GM18505 (cell line): ENCODE measurements at regions not wholly inside any gene's neighbourhood (a gene's known extent, or its start where the extent isn't known, plus 50 kb on each side); places are given as distances from the start of the nearest gene placed in this dataset.

Experiments
- ATAC-seq: cut with Tn5 transposase; IDR thresholded peaks from one replicate; pipeline ENCODE4 v1.9.1; 2021; ENCODE audit not compliant: unreplicated experiment
- POLR2A ChIP-seq: IDR thresholded peaks from 4 replicates; pipeline ENCODE4 v1.6.1; 2011; ENCODE audit warnings: borderline replicate concordance; ENCODE audit not compliant: insufficient read depth, insufficient read length; ENCODE audit errors: extremely low read depth

DNA sequence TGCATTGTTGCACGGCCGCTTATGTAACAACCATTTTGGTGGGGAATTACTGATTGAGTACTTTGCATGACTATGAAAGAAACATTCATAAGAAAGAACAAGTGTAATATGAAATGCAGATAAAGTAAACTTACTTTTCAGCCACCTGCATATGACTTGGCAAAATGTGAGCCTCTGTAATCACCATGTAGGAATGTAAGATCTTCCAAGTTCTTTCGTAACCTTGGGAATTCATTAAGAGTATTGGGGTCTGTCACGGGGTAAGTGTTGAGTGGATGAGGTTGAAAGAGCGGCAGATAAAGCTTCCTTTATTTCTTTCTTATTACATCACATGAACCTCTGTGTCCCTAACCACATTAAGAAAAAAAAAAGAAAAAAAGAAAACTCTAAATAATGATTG, 348.5 kb upstream of the NR3C2 start:
- ATAC-seq: no peak
- no peak for TF ChIP-seq POLR2A

DNA sequence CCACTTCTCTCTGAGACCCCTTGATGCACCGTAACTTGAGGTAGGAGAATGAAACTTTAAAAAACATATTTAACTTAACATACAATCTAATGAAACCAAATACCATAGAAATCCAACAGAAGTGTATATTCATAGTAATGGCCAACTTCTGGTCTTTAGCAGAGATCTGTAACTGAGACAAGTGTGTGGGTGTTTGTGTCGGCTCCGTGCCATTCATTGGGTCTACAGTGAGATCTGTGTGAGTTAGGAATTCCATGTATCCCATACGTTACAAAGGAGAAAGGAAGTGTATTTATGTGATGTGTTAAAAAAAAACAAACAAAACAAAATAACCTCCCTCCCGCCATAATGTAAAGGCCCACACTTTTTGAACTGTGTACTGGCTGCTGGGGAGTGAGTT, 348.0 kb upstream of the NR3C2 start:
- no peak for TF ChIP-seq POLR2A
- ATAC-seq: no peak

DNA sequence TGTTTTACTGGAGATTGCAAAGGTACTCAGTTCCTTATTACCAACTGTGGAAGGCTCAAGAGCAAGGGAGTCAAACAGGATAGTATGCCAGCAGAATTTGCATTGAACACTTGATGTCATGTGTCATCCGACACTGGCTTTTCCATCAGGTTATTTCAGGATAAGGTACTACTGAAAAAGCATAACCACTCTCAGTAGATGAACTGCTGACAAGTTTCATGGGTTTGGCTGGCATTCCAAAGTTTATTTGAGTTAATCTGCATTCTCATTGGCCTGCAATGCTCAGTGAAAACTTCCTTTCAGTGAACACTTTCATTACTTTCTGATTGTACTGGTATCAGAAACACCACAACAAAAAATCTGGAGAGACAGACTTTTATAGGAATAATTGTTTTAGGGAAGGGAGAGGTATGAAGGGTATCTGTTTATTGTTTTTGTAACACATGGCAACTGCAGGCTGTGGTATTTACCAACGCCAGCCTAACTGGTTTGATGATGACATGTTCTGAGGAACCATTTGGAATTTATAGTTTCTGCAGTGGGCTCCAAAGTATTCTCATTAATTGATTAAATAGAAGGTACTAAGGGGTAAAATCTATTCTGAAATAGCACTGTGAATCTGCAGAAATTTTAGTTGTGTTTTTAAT, 345.7 kb upstream of the NR3C2 start:
- ATAC-seq: no peak
- TF ChIP-seq POLR2A: no peak

DNA sequence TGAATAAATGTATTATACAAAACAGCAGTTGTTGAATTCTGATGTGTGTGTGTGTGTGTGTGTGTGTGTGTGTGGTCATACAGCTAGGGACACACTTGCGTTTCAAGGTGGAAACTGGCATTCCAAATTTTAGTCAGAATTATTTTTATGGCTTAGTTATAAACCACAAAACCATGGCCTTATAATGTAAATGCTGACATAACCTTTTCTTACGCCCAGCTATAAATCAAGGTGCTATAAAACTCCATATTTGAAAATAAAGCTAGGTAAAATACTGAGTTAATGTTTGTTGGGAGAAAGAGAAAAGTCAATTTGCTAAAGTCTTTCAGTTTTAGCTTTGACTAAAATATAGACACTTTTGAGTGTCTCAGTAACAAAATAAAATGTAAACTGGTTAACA, 345.1 kb upstream of the NR3C2 start:
- ATAC-seq: no peak
- no peak for TF ChIP-seq POLR2A

DNA sequence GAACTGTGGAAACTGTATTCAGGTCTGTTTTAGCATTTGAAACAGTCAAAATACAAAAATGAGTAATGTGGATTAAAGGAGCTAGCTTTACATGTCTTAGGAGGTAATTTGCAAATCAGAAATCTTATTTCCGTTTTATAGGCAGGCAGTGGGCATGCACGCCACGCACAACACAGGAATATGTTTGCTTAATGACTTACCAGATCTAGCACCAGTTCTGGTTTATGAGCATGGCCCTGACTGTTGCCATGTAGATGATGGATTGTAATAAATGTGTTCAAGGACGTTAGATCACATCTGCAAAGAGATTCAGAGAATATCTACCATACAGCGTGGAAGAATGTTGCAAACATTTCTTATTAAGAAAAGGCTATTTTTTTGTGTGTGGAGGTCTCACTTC, 344.5 kb upstream of the NR3C2 start:
- no peak for TF ChIP-seq POLR2A
- ATAC-seq: no peak

DNA sequence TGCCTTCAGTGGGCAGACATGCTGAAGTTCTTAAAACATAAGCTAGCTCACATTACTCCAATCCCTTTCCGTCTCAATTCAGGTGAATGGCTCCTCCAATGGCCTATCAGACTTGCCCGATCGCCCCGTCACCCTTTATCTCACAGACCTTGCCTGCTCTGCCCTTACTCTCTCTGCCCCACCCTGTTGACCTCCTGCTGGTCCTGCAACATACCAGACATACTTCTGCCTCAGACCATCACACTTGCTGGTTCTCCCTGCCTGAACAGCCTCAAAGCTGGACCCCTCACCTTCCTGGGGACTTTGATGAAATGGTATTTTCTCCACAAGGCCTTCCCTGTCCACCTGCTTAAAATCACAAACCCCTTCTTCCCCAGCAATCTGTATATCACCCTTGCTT, 340.1 kb upstream of the NR3C2 start:
- TF ChIP-seq POLR2A: no peak
- no peak for ATAC-seq

DNA sequence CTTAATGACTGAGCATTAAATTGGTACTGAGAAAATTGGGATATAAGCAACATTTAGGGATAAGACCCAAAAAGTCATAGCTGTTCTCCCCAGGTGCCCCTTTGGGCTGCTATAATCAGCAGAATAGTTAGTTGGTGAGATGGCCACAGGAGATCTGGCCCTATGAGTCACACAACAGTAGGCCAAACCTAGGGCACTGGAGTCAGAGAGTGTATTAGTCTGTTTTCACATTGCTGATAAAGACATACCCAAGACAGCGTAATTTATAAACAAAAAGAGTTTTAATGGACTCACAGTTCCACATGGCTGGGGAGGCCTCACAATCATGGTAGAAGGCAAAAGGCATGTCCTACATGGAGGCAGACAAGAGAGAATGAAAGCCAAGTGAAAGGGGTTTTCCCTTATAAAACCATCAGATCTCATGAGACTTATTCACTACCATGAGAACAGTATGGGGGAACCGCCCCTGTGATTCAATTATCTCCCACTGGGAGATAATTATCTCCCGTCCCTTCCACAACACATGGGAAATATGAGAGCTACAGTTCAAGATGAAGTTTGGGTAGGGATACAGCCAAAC, 338.3 kb upstream of the NR3C2 start:
- no peak for ATAC-seq
- TF ChIP-seq POLR2A: no peak

DNA sequence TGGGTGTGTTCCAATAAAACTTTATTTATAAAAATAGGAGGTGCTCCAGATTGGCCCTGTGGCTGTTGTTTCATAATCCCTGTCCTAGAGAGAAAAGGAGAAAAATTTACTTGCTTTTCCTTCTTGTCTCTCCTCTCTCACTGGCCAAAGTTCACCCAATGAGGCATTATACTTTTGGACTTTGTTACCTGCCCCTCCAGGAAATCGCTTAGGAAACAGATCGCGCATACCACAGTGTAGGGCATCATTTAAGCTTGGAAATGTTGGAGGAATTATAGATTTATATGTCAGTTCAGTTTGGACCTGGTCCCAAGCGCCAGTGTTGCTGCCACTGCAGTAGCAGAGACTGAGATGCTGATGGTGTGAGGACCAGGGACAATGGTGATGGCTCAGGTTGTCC, 337.6 kb upstream of the NR3C2 start:
- TF ChIP-seq POLR2A: no peak
- no peak for ATAC-seq

DNA sequence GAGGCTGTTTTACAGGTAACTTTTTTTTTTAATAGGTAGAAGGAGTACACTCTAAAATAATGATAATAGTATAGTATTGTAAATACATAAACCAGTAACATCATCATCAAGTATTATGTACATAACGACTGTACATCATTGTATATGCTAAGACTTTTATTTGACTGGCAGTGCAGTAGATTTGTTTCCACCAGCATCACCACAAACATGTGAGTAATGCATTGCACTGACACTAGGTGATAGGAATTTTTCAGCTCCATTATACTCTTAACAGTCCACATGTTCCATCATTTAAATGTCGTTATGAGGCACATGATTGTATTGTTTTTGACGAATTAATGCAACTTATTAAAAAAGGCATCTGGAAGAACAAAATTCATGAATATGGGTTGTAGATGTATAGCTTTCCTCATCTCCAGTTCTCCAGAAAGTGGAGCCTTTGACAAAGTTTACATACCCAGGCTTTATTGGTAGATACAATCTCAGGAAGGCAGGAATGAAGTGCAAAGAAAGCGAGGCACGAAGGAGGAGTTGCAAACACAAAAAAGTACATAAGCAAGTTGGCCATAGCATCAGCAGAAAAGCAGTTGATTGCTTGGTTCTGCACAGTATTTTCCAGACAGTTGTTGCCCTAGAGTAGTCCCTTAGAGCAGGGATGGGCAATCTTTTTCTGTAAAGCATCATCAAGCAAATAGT, 336.9 kb upstream of the NR3C2 start:
- no peak for TF ChIP-seq POLR2A
- ATAC-seq: no peak

DNA sequence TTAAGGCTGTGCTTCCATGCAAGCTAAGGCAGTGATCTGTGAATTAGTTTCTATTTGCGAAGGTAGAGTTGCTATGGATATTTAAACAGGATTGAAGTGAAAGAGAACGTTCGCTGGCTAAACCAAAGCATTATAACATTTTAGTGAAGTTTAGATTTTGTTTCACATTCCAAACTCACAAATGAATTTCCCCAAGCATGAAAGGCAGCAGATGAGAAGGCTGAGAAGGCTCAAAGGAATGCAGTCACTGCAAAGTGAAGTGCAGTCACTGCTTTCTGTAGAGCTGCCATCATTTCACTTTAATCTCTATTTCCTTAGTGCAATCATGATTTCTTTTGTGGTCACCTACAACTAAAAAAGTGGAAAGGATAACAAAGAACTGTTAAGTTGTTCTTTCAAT, 334.7 kb upstream of the NR3C2 start:
- TF ChIP-seq POLR2A: no peak
- ATAC-seq: no peak

DNA sequence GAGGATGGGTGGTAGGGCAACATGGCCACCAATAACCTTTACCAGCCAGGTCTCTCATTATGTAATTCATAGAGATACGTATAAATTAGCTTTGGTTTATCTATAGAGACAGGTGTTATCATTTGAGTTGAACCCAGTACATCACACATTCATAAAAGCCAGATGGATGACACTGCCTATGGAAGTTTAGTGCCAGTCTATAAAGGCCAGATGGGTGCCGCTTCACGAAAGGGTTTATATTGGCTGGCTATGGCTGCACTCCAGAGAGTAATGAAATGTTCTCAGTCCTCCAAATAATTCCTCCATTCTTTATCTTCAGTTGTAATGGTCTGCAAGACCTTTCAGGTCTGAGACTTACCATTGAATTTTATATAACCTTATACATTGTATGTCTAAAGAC, 331.9 kb upstream of the NR3C2 start:
- no peak for ATAC-seq
- no peak for TF ChIP-seq POLR2A

DNA sequence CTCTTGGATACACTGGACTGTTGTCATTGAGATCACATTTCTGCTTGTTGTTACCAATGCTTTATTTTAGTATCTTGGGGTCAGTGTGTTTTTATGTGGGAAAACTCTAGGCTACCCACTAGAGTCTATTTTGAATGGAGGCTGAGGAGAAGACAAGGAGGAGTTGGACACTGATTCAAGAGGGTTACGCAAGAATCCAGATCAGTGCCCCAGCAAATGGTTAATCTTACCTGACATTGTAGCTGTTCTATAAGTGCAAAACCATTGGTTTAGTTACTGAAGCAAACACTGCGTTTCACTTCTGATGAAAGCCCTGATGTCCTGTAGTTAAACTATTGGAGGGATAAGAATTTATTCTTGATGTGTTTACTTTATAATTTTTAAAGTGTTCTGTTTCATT, 331.1 kb upstream of the NR3C2 start:
- no peak for ATAC-seq
- no peak for TF ChIP-seq POLR2A

DNA sequence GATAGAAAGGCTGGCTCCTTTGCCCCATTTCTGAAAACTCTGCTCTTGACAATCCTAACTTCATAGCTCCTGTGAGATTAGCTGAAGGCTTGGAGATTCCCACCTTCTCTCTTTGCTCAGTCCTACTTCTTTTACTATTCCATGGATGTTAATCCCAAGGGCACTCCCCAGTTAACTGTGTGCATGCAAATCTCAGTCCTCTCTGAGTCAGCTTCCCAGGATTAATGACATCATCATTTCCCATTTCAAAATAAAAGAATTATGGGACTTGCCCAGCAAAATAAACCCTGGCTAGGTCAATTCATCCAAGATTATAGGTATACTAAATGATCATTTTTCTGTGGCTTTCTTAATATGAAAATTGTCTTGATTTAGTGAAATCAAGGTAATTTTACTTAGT, 328.6 kb upstream of the NR3C2 start:
- no peak for ATAC-seq

DNA sequence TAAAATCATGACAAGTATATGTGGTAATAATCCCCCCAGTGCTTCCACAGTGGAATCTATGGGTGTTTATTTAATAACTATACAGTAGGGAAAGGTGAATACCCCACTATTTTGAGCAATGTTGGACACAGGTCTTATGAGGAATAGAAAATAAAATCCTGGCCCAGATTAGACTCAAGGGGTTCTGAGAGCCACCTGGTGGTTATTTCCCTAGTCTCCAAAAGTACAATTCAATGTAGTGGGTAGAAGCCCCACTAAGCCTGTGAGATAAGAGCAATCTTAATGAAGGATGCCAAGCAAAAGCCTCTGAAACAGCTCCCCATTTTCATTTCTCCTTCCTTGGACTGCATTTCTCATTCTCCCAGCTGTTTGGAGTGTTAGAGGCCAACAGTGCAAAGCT, 328.2 kb upstream of the NR3C2 start:
- ATAC-seq: no peak
- no peak for TF ChIP-seq POLR2A

More for the DNA sequence above, 328.6 kb upstream of the NR3C2 start:
- TF ChIP-seq POLR2A: no peak
